Neuronal stem cell (in vitro differentiated cells): ENCODE measurements at regions not wholly inside any gene's neighbourhood (a gene's known extent, or its start where the extent isn't known, plus 50 kb on each side); places are given as distances from the start of the nearest gene placed in this dataset.

ENCODE experiments used
- DNase-seq: peaks from one replicate; pipeline ENCODE4 v3.0.0-alpha.2; 2013; ENCODE audit warnings: low spot score
- H2AFZ ChIP-seq: one replicate; pipeline ENCODE4 v1.6.1; 2013; ENCODE audit warnings: mild to moderate bottlenecking, low read length, inconsistent platforms
- H2AK5ac ChIP-seq: 2 replicates; pipeline ENCODE4 v1.6.1; 2013; ENCODE audit warnings: low read depth, mild to moderate bottlenecking, inconsistent platforms, low read length, moderate library complexity, mixed read lengths
- H2BK120ac ChIP-seq: 2 replicates; pipeline ENCODE4 v1.6.1; 2013; ENCODE audit warnings: low read depth, mild to moderate bottlenecking, inconsistent platforms, low read length, moderate library complexity, mixed read lengths
- H2BK12ac ChIP-seq: one replicate; pipeline ENCODE4 v1.6.1; 2013; ENCODE audit warnings: low read length, inconsistent platforms
- H2BK15ac ChIP-seq: 2 replicates; pipeline ENCODE4 v1.6.1; 2013; ENCODE audit warnings: mild to moderate bottlenecking, low read length, inconsistent platforms, mixed read lengths
- H2BK5ac ChIP-seq: one replicate; pipeline ENCODE4 v1.6.1; 2013; ENCODE audit warnings: inconsistent platforms, mild to moderate bottlenecking, low read length, moderate library complexity
- H3K14ac ChIP-seq: one replicate; pipeline ENCODE4 v1.6.1; 2013; ENCODE audit warnings: low read length, inconsistent platforms
- H3K18ac ChIP-seq: 2 replicates; pipeline ENCODE4 v1.6.1; 2013; ENCODE audit warnings: low read length, inconsistent platforms
- H3K23ac ChIP-seq: 2 replicates; pipeline ENCODE4 v1.6.1; 2013; ENCODE audit warnings: low read depth, mild to moderate bottlenecking, mixed read lengths, low read length, inconsistent platforms; ENCODE audit not compliant: poor library complexity
- H3K27ac ChIP-seq: replicated peaks from 3 replicates; pipeline ENCODE4 v1.5.1; 2013; ENCODE audit warnings: low read length, inconsistent platforms
- H3K27me3 ChIP-seq, 3 experiments: 2 replicates each; pipeline ENCODE4 v1.6.1; 2013; ENCODE audit warnings: low read length in 3 of 3, mild to moderate bottlenecking in 2 of 3, inconsistent platforms in 1 of 3, low read depth in 1 of 3, mixed read lengths in 1 of 3, moderate library complexity in 1 of 3; ENCODE audit not compliant: control insufficient read depth in 3 of 3, insufficient read depth in 3 of 3
- H3K36me3 ChIP-seq, 2 donors: replicated peaks in 1 of 2; 2 replicates each; pipeline ENCODE4 v1.6.1; 2013; ENCODE audit warnings: low read length in 2 of 2; ENCODE audit not compliant: control insufficient read depth in 2 of 2, insufficient read depth in 2 of 2
- H3K4ac ChIP-seq: 2 replicates; pipeline ENCODE4 v1.6.1; 2013; ENCODE audit warnings: inconsistent platforms, mild to moderate bottlenecking, low read length, moderate library complexity
- H3K4me1 ChIP-seq, 2 donors: 1 replicate in 1 of 2; 2 replicates in 1 of 2; pipeline ENCODE4 v1.6.1; 2013; ENCODE audit warnings: low read length in 2 of 2, low read depth in 1 of 2; ENCODE audit not compliant: control insufficient read depth in 2 of 2, insufficient read depth in 1 of 2
- H3K4me2 ChIP-seq: one replicate; pipeline ENCODE4 v1.6.1; 2013; ENCODE audit warnings: mild to moderate bottlenecking, low read length, inconsistent platforms; ENCODE audit not compliant: insufficient read depth, poor library complexity, severe bottlenecking
- H3K4me3 ChIP-seq, 2 donors: 2 replicates each; pipeline ENCODE4 v1.5.1; 2013; ENCODE audit warnings: low read length in 2 of 2, mild to moderate bottlenecking in 2 of 2, inconsistent platforms in 1 of 2, moderate library complexity in 1 of 2
- H3K79me1 ChIP-seq: one replicate; pipeline ENCODE4 v1.6.1; 2013; ENCODE audit warnings: low read depth, mild to moderate bottlenecking, inconsistent platforms, low read length, moderate library complexity
- H3K9ac ChIP-seq: one replicate; pipeline ENCODE4 v1.6.1; 2013; ENCODE audit warnings: mild to moderate bottlenecking, low read depth, low read length, inconsistent platforms; ENCODE audit not compliant: poor library complexity
- H3K9me3 ChIP-seq, 2 donors: replicated peaks in 1 of 2; 2 replicates each; pipeline versions ENCODE3 to v1.6.1; 2013; ENCODE audit warnings: low read length in 2 of 2, mild to moderate bottlenecking in 2 of 2, inconsistent platforms in 1 of 2, low read depth in 1 of 2, mixed read lengths in 1 of 2, moderate library complexity in 1 of 2; ENCODE audit not compliant: control insufficient read depth in 2 of 2, insufficient read depth in 1 of 2
- H4K8ac ChIP-seq: one replicate; pipeline ENCODE4 v1.6.1; 2013; ENCODE audit warnings: low read depth, mild to moderate bottlenecking, inconsistent platforms, low read length, moderate library complexity
- H4K91ac ChIP-seq: one replicate; pipeline ENCODE4 v1.6.1; 2013; ENCODE audit warnings: low read length, low read depth, mild to moderate bottlenecking, inconsistent platforms; ENCODE audit not compliant: poor library complexity
- WGBS, 2 donors: extraction: QIAGEN DNeasy Blood & Tissue Kit; methylation state at CpG; one replicate each; pipeline ENCODE4 v1.1.7; 2013; ENCODE audit warnings: missing lambda C conversion rate in 2 of 2, mixed read lengths in 1 of 2; ENCODE audit not compliant: insufficient read length in 2 of 2, insufficient replicate concordance in 1 of 2; ENCODE audit errors: extremely low coverage in 2 of 2; 5-methylcytosine and 5-hydroxymethylcytosine counted together

DNA sequence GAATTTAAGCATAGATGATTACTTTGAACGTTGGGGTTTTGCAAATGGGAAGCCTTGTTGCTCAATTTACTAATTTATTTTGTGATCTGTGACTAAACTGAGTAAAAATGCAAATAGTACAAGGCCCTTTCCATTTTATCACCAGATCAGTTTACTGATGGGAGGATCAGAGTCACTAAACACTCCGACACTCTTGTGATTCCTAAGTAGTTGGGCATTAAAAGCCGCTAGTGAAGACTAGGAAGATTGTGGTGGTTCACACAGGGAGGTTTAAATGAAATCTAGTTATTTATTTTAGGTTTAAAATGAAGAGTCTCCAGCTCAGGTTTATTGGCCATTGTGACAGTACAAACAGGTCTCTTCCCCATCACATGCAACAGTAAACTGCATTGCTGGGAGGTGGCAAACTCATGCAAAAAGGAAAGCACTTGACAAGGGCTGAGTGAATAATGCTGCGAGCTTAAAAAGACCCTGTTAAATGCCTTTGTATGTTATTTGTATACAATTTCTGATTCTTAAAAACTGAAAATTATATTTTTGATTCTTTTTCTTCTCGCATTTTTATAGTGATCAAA lies 394.8 kb upstream of the FANCL start:
- DNase-seq = no peak
- no peaks in the 10 kb centered on the region for H3K27me3 ChIP-seq
- H2AK5ac ChIP-seq = no peak overlapping the region
- no peak overlapping the region for H3K18ac ChIP-seq
- WGBS, 2 donors = no CpG with 5 or more reads among the region's 5 CpGs
- no peak overlapping the region for H2BK5ac ChIP-seq
- no peak overlapping the region for H3K27ac ChIP-seq
- H3K14ac ChIP-seq = no peak overlapping the region
- H3K23ac ChIP-seq = no peak overlapping the region
- H2BK15ac ChIP-seq = no peak overlapping the region
- H3K9me3 ChIP-seq = peaks cover 0 to 1% of the 10 kb centered on the region in 2 donors
- H3K9ac ChIP-seq = no peak overlapping the region
- H3K4me3 ChIP-seq = no peak overlapping the region
- H4K91ac ChIP-seq = no peak overlapping the region
- H3K4me1 ChIP-seq = peaks cover 0 to 5% of the 10 kb centered on the region in 2 donors
- no peak overlapping the region for H2AFZ ChIP-seq
- H3K4me2 ChIP-seq = no peak overlapping the region
- H2BK120ac ChIP-seq = no peak overlapping the region
- H3K4ac ChIP-seq = no peak overlapping the region
- H2BK12ac ChIP-seq = no peak overlapping the region
- H3K36me3 ChIP-seq = no peaks in the 10 kb centered on the region
- no peaks in the 10 kb centered on the region for H3K79me1 ChIP-seq
- no peak overlapping the region for H4K8ac ChIP-seq

DNA sequence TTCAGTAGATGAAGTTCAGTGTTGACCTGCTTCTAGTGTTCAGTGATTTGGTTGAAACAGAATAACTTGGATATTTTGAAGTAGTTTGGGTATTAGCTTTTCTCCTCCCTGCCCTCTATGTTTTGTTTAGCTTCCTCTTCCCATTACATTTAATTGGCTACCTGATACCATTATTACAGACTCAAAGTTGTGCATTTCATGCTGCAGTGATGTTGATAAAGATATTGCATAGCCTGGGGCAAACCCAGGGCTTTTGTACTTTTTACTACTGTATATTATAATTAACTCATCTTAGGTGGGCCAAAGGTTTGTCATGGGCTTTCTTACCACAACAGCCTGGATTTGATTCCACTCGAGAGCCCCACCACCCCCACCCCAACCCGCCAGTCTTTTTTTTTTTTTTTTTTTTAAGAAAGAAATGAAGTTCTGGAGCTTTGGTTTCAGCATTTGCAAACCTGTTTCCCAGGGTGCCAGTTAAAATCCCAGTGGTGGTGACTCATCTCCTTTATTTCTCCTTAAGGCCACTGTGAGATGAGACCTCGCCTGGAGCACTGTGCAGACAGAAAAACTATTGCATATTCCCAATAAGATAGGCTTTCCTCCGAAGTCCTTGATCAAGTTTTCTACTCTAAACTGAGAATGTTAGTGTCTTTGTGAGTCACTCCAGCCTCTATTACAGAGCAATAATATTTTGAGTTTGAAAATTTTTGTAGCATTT lies 393.7 kb upstream of the FANCL start:
- H3K9ac ChIP-seq = no peak overlapping the region
- peaks cover 0 to 3% of the 10 kb centered on the region in 2 donors for H3K4me1 ChIP-seq
- no peaks in the 10 kb centered on the region for H3K9me3 ChIP-seq
- H2BK15ac ChIP-seq = no peak overlapping the region
- H3K4me3 ChIP-seq = no peak overlapping the region
- no peaks in the 10 kb centered on the region for H3K79me1 ChIP-seq
- H3K23ac ChIP-seq = no peak overlapping the region
- H2BK5ac ChIP-seq = no peak overlapping the region
- H3K27ac ChIP-seq = no peak overlapping the region
- no peak overlapping the region for H3K18ac ChIP-seq
- no peak overlapping the region for H2AFZ ChIP-seq
- no CpG with 5 or more reads among the region's 4 CpGs for WGBS, 2 donors
- no peak overlapping the region for H4K91ac ChIP-seq
- no peaks in the 10 kb centered on the region for H3K36me3 ChIP-seq
- H2BK12ac ChIP-seq = no peak overlapping the region
- H3K4me2 ChIP-seq = no peak overlapping the region
- H3K4ac ChIP-seq = no peak overlapping the region
- DNase-seq = no peak
- H3K14ac ChIP-seq = no peak overlapping the region
- H2BK120ac ChIP-seq = no peak overlapping the region
- no peaks in the 10 kb centered on the region for H3K27me3 ChIP-seq
- H2AK5ac ChIP-seq = no peak overlapping the region
- no peak overlapping the region for H4K8ac ChIP-seq

DNA sequence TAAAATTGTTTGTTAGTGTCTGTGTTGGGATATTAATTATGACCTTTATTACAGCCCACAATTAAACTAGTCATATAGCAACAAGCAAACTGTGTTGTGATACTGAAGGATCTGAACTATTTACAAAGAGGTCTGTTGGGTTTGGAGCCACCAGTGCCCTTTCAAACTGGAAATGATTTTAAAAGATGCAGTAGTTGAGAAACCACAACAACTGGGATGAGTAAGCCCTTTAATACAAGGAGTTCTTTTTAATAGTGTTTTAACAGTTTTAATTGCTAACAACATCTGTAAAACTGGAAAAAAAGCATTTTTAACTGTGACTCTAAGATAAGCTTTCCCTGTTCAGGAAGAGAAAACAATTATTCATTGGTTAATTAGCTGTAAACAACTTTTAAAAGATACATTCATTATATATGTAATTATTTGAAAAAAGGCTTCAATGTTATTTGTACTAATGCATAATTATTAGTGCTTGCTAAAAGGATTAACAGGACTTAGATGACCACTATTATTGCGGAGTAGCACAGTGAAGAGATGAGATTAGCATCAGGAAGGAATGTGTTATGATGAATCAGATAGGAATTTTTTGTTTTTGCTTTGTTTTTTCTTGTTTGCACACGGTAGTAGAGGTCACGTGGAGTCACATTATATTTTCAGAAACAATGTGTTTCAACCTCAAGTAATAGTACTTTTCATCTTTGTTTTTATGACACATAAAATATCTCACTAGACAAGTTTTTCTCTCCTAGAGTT lies 392.7 kb upstream of the FANCL start:
- Histone ChIP-seq H3K4me3 (no peak overlapping the region), H3K4ac (no peak overlapping the region), H3K27ac (no peak overlapping the region), H2BK12ac (no peak overlapping the region), H3K36me3 (no peaks in the 10 kb centered on the region), H3K14ac (no peak overlapping the region), H3K4me2 (no peak overlapping the region), H3K23ac (no peak overlapping the region), H2BK15ac (no peak overlapping the region), H3K9me3 (no peaks in the 10 kb centered on the region), H2BK120ac (no peak overlapping the region), H4K91ac (no peak overlapping the region), H3K18ac (no peak overlapping the region), H4K8ac (no peak overlapping the region), H3K27me3 (no peaks in the 10 kb centered on the region), H3K4me1 (peaks cover 0 to 3% of the 10 kb centered on the region in 2 donors), H3K79me1 (no peaks in the 10 kb centered on the region), H2AK5ac (no peak overlapping the region), H3K9ac (no peak overlapping the region), H2BK5ac (no peak overlapping the region), H2AFZ (no peak overlapping the region)
- WGBS, 2 donors = no CpG with 5 or more reads among the region's 3 CpGs
- DNase-seq = no peak

DNA sequence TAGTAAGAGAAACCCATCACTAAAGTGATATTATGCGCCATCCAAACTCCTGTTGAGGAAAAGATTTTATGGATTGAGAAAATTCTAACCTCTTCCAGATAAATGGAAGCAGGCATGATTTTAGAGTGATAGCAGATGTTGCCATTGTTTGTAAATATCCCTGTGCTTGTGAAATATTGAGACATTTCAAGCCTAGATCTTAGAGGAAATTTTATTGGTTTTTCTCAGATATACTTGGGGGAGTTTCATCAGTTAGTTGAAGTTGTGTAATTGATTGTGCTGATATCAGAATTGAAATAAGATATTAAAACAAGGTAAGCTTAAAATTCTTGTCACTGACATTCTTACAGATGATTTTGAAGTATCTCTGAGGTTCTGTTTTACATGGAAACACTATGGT lies 390.9 kb upstream of the FANCL start:
- H2BK120ac ChIP-seq = no peak overlapping the region
- no CpG with 5 or more reads among the region's 1 CpG for WGBS, 2 donors
- no peak overlapping the region for H4K8ac ChIP-seq

More for the DNA sequence above, 390.9 kb upstream of the FANCL start:
- no peak overlapping the region for H2BK15ac ChIP-seq
- DNase-seq = no peak
- H2AK5ac ChIP-seq = no peak overlapping the region
- no peaks in the 10 kb centered on the region for H3K79me1 ChIP-seq
- H2BK5ac ChIP-seq = no peak overlapping the region
- H2BK12ac ChIP-seq = no peak overlapping the region
- H3K4ac ChIP-seq = no peak overlapping the region
- no peaks in the 10 kb centered on the region for H3K27me3 ChIP-seq
- no peak overlapping the region for H3K4me3 ChIP-seq
- no peaks in the 10 kb centered on the region for H3K9me3 ChIP-seq
- no peak overlapping the region for H3K9ac ChIP-seq
- H3K14ac ChIP-seq = no peak overlapping the region
- H3K4me2 ChIP-seq = no peak overlapping the region
- no peak overlapping the region for H3K18ac ChIP-seq
- H3K4me1 ChIP-seq = peaks cover 0 to 3% of the 10 kb centered on the region in 2 donors
- no peak overlapping the region for H3K27ac ChIP-seq
- no peaks in the 10 kb centered on the region for H3K36me3 ChIP-seq
- no peak overlapping the region for H4K91ac ChIP-seq
- H3K23ac ChIP-seq = no peak overlapping the region
- H2AFZ ChIP-seq = no peak overlapping the region
